Upper lobe of right lung (tissue), 1 donor: ENCODE measurements at regions not wholly inside any gene's neighbourhood (a gene's known extent, or its start where the extent isn't known, plus 50 kb on each side); places are given as distances from the start of the nearest gene placed in this dataset.
A peak's percentile ranks its signal among the peaks of the same experiment; 100 is the strongest.

Experiments used
- ATAC-seq: fragments of 200-7000 bp; cut with Tn5 transposase; one replicate; pipeline ENCODE4 v1.9.1; 2020; ENCODE audit warnings: mild to moderate bottlenecking, moderate library complexity
- DNase-seq: peaks from one replicate; pipeline ENCODE4 v3.0.0-alpha.2; 2020
- H3K27ac ChIP-seq: fragments of 200-600 bp; one replicate; pipeline ENCODE4 v1.8.0; 2022
- H3K27me3 ChIP-seq: fragments of 200-600 bp; one replicate; pipeline ENCODE4 v1.8.0; 2022; ENCODE audit warnings: mild to moderate bottlenecking
- H3K36me3 ChIP-seq: fragments of 200-600 bp; one replicate; pipeline ENCODE4 v1.8.0; 2022
- H3K4me1 ChIP-seq: fragments of 200-600 bp; one replicate; pipeline ENCODE4 v1.8.0; 2022
- H3K4me3 ChIP-seq: fragments of 200-600 bp; one replicate; pipeline ENCODE4 v1.8.0; 2022; ENCODE audit warnings: mild to moderate bottlenecking
- H3K9me3 ChIP-seq: fragments of 200-600 bp; one replicate; pipeline ENCODE4 v1.8.0; 2022
- intact Hi-C: fragments of 100-400 bp; cut with DNase I; formaldehyde crosslinking; loops from one replicate; pipeline ENCODE4 v1.11.0; 2022
- TF ChIP-seq, protein P1 (sequence below): fragments of 200-600 bp; IDR thresholded peaks from one replicate; pipeline ENCODE4 v1.8.0; 2022; ENCODE audit warnings: antibody characterized with exemption
- donor health status: DM: no; HTN: yes; CAD: no; lungs with severe emphysema.

GRCh38 chr3:22952860-22953259 lies 250.3 kb upstream of the UBE2E2 start:
- DNase-seq (no peak), ATAC-seq (no peak)
- Histone ChIP-seq H3K36me3 (no peaks in the 10 kb centered on the region), H3K9me3 (no peaks in the 10 kb centered on the region), H3K27ac (no peak overlapping the region), H3K4me1 (no peaks in the 10 kb centered on the region), H3K4me3 (no peak overlapping the region), H3K27me3 (no peaks in the 10 kb centered on the region)
- intact Hi-C loops = no loop called here
- TF ChIP-seq, protein P1, sequence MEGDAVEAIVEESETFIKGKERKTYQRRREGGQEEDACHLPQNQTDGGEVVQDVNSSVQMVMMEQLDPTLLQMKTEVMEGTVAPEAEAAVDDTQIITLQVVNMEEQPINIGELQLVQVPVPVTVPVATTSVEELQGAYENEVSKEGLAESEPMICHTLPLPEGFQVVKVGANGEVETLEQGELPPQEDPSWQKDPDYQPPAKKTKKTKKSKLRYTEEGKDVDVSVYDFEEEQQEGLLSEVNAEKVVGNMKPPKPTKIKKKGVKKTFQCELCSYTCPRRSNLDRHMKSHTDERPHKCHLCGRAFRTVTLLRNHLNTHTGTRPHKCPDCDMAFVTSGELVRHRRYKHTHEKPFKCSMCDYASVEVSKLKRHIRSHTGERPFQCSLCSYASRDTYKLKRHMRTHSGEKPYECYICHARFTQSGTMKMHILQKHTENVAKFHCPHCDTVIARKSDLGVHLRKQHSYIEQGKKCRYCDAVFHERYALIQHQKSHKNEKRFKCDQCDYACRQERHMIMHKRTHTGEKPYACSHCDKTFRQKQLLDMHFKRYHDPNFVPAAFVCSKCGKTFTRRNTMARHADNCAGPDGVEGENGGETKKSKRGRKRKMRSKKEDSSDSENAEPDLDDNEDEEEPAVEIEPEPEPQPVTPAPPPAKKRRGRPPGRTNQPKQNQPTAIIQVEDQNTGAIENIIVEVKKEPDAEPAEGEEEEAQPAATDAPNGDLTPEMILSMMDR = no peak

DNA sequence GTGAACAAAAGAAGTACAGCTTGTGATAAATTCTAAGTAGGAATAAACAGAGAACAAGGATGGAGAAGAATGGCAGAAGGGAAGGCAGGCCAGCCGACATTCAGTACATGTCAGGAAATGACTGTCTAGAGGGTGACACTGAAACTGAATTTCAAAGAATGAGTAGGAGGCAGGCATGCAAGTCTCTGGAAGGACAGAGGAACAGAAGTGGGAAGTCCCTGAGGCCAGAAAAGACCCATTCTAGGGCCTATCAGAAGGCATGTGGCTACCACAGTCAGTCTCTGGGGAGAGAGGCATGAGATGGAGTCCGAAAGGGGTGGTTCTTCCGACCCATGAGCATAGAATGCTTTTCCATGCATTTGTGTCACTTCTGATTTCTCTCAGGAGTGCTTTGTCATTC lies 243.5 kb upstream of the UBE2E2 start:
- intact Hi-C loops = no loop called here
- no peaks in the 10 kb centered on the region for H3K9me3 ChIP-seq
- H3K27me3 ChIP-seq = no peaks in the 10 kb centered on the region
- H3K36me3 ChIP-seq = no peaks in the 10 kb centered on the region
- ATAC-seq (peak; percentile 87), DNase-seq (no peak)
- no peak overlapping the region for H3K4me3 ChIP-seq
- TF ChIP-seq, protein P1 = no peak
- no peak overlapping the region for H3K27ac ChIP-seq
- H3K4me1 ChIP-seq = peaks cover 7% of the 10 kb centered on the region

GRCh38 chr3:22960105-22960984 lies 242.8 kb upstream of the UBE2E2 start:
- Histone ChIP-seq H3K27ac (no peak overlapping the region), H3K4me1 (peaks cover 7% of the 10 kb centered on the region), H3K27me3 (no peaks in the 10 kb centered on the region), H3K9me3 (no peaks in the 10 kb centered on the region), H3K36me3 (no peaks in the 10 kb centered on the region), H3K4me3 (no peak overlapping the region)
- TF ChIP-seq, protein P1 = peak; percentile 78
- ATAC-seq = peak; percentile 64
- DNase-seq = no peak
- intact Hi-C loops = no loop called here

GRCh38 chr3:22962244-22962643 lies 240.9 kb upstream of the UBE2E2 start:
- intact Hi-C loops = no loop called here
- DNase-seq (no peak), ATAC-seq (no peak)
- Histone ChIP-seq H3K27ac (no peak overlapping the region), H3K36me3 (no peaks in the 10 kb centered on the region), H3K4me3 (no peak overlapping the region), H3K9me3 (no peaks in the 10 kb centered on the region), H3K4me1 (peaks cover 7% of the 10 kb centered on the region), H3K27me3 (no peaks in the 10 kb centered on the region)
- TF ChIP-seq, protein P1 = no peak

DNA sequence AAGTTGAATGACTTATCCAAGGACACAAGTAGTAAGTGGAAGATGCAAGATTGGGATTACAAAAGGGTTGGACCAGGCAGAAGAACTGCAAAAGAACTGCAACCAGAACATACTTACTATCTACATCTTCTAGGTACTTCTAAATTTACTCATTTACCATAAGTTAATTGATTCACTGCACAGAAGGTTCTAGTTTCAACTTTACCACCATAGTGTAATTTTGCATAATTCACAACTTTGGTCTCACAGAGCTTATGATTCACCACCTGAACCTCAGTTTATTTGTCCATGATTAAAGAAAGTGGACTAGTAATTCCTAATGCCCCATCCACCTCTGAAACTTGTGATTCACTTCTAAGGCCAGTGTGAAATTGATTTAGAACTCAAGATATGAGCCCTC lies 236.8 kb upstream of the UBE2E2 start:
- ATAC-seq (no peak), DNase-seq (no peak)

More for the DNA sequence above, 236.8 kb upstream of the UBE2E2 start:
- H3K4me3 ChIP-seq = no peak overlapping the region
- no peaks in the 10 kb centered on the region for H3K4me1 ChIP-seq
- no peaks in the 10 kb centered on the region for H3K36me3 ChIP-seq
- H3K27ac ChIP-seq = no peak overlapping the region
- H3K9me3 ChIP-seq = no peaks in the 10 kb centered on the region
- intact Hi-C loops = no loop called here
- TF ChIP-seq, protein P1 = no peak
- H3K27me3 ChIP-seq = no peaks in the 10 kb centered on the region
